Vagina (tissue), 2 donors: ENCODE measurements at regions not wholly inside any gene's neighbourhood (a gene's known extent, or its start where the extent isn't known, plus 50 kb on each side); places are given as distances from the start of the nearest gene placed in this dataset.

ENCODE experiments used
- CTCF ChIP-seq, 3 experiments: fragments of 450-650 bp in 2 of 3; fragments of 200-600 bp in 1 of 3; sonication (generic) in 1 of 3; IDR thresholded peaks; one replicate each; pipeline ENCODE4 v1.5.1; 2017 to 2019; ENCODE audit warnings: antibody characterized with exemption in 3 of 3, mild to moderate bottlenecking in 2 of 3, moderate library complexity in 2 of 3
- POLR2A ChIP-seq, 2 donors: fragments of 450-650 bp; IDR thresholded peaks; one replicate each; pipeline ENCODE4 v1.6.1; 2017; ENCODE audit warnings: antibody characterized with exemption in 2 of 2, mild to moderate bottlenecking in 2 of 2, moderate library complexity in 2 of 2
- POLR2AphosphoS5 ChIP-seq, 2 donors: sonication (generic); formaldehyde crosslinking; IDR thresholded peaks; one replicate each; pipeline ENCODE4 v1.9.0; 2017; ENCODE audit warnings: antibody characterized with exemption in 2 of 2, mild to moderate bottlenecking in 2 of 2, low read depth in 1 of 2; ENCODE audit not compliant: insufficient read depth in 1 of 2

- no peak for TF ChIP-seq CTCF (IDR thresholded peaks at IDR 0.05)
- no peak for TF ChIP-seq POLR2A (IDR thresholded peaks at IDR 0.05)
- no peak for TF ChIP-seq POLR2AphosphoS5 (IDR thresholded peaks at IDR 0.05; ENCODE audit: insufficient read depth in 1 of 2, low read depth in 1 of 2)
Observed at GRCh38 chr21:16421007-16421406, 691.2 kb downstream of the USP25 start.
